Nephron progenitor cell (in vitro differentiated cells): ENCODE measurements at regions not wholly inside any gene's neighbourhood (a gene's known extent, or its start where the extent isn't known, plus 50 kb on each side); places are given as distances from the start of the nearest gene placed in this dataset.
"Not testable (repeated sequence)": the region's sequence is repeated elsewhere in the genome, so short reads cannot be mapped to it uniquely, and the experiment has no call there.

Source experiments
- DNase-seq: peaks from one replicate; pipeline ENCODE4 v3.0.0; 2021
- H3K27ac Mint-ChIP-seq: 2 replicates; pipeline ENCODE4 v1.8.0; 2021; ENCODE audit warnings: mild to moderate bottlenecking, moderate library complexity, mixed read lengths
- H3K27me3 Mint-ChIP-seq: 2 replicates; pipeline ENCODE4 v1.8.0; 2021; ENCODE audit warnings: mild to moderate bottlenecking, low read depth, mixed read lengths; ENCODE audit not compliant: poor library complexity
- H3K36me3 Mint-ChIP-seq: 2 replicates; pipeline ENCODE4 v1.8.0; 2021; ENCODE audit warnings: low read depth, mixed read lengths
- H3K4me1 Mint-ChIP-seq: 2 replicates; pipeline ENCODE4 v1.8.0; 2021; ENCODE audit warnings: mixed read lengths
- H3K4me3 Mint-ChIP-seq: 2 replicates; pipeline ENCODE4 v1.8.0; 2021; ENCODE audit warnings: mild to moderate bottlenecking, moderate library complexity, mixed read lengths
- H3K9me3 Mint-ChIP-seq: 2 replicates; pipeline ENCODE4 v1.8.0; 2021; ENCODE audit warnings: mild to moderate bottlenecking, moderate library complexity, mixed read lengths
- CTCF ChIP-seq: fragments of 200-600 bp; sonication (generic); IDR thresholded peaks from 2 replicates; pipeline ENCODE4 v1.5.0; 2021; ENCODE audit warnings: antibody characterized with exemption

GRCh38 chr11:69588270-69588669 lies 52.7 kb upstream of the CCND1 start:
- Mint-ChIP-seq H3K27me3 (peaks cover 14% of the 10 kb centered on the region), H3K9me3 (no peaks in the 10 kb centered on the region), H3K27ac (no peak overlapping the region), H3K4me3 (no peak overlapping the region), H3K36me3 (no peaks in the 10 kb centered on the region), H3K4me1 (no peaks in the 10 kb centered on the region)
- no peak for DNase-seq
- no peak for TF ChIP-seq CTCF

GRCh38 chr11:69590088-69590487 lies 50.9 kb upstream of the CCND1 start:
- H3K4me3 Mint-ChIP-seq, H3K36me3 Mint-ChIP-seq, H3K4me1 Mint-ChIP-seq, DNase-seq, H3K27ac Mint-ChIP-seq, H3K9me3 Mint-ChIP-seq: not testable (repeated sequence)
- peaks cover 16% of the 10 kb centered on the region for H3K27me3 Mint-ChIP-seq
